Thyroid gland (tissue), 4 donors: ENCODE measurements at regions not wholly inside any gene's neighbourhood (a gene's known extent, or its start where the extent isn't known, plus 50 kb on each side); places are given as distances from the start of the nearest gene placed in this dataset.

Source experiments
- DNase-seq, 2 donors: peaks; one replicate each; pipeline ENCODE4 v3.0.0-alpha.2; 2019
- H3K27ac ChIP-seq, 3 donors: fragments of 200-600 bp; sonication (generic); 1 replicate in 2 of 3; 2 replicates in 1 of 3; pipeline ENCODE4 v1.5.1; 2016 to 2019; ENCODE audit warnings: mild to moderate bottlenecking in 1 of 3, moderate library complexity in 1 of 3
- H3K27me3 ChIP-seq: fragments of 200-600 bp; sonication (generic); one replicate; pipeline ENCODE4 v1.5.1; 2019
- H3K36me3 ChIP-seq, 2 donors: fragments of 200-600 bp; sonication (generic); one replicate each; pipeline ENCODE4 v1.5.1; 2016 to 2019
- H3K4me1 ChIP-seq, 2 donors: fragments of 200-600 bp; sonication (generic); one replicate each; pipeline ENCODE4 v1.5.1; 2017 to 2019
- H3K4me3 ChIP-seq, 3 donors: fragments of 200-600 bp; sonication (generic); replicated peaks in 1 of 3; 1 replicate in 2 of 3; 2 replicates in 1 of 3; pipeline ENCODE4 v1.5.1; 2016; ENCODE audit warnings: mild to moderate bottlenecking in 1 of 3
- H3K9me3 ChIP-seq: fragments of 200-600 bp; sonication (generic); one replicate; pipeline ENCODE4 v1.5.1; 2017
- CTCF ChIP-seq, 6 experiments: fragments of 200-600 bp in 3 of 6; fragments of 450-650 bp in 3 of 6; sonication (generic) in 3 of 6; IDR thresholded peaks; one replicate each; pipeline ENCODE4 v1.5.1; 2016 to 2019; ENCODE audit warnings: antibody characterized with exemption in 6 of 6, mild to moderate bottlenecking in 2 of 6, inconsistent platforms in 1 of 6, moderate library complexity in 1 of 6
- POLR2A ChIP-seq, 2 donors: fragments of 450-650 bp; IDR thresholded peaks; one replicate each; pipeline ENCODE4 v1.6.1; 2017; ENCODE audit warnings: antibody characterized with exemption in 2 of 2, mild to moderate bottlenecking in 2 of 2, moderate library complexity in 1 of 2
- WGBS, 2 donors: methylation state at CpG; one replicate each; pipeline ENCODE4 v1.1.5; 2017; 5-methylcytosine and 5-hydroxymethylcytosine counted together
- intact Hi-C: fragments of 100-400 bp; cut with DNase I; formaldehyde crosslinking; loops from one replicate; pipeline ENCODE4 v1.15.1; 2023

- DNase-seq: no peak
- Histone ChIP-seq H3K4me1 (peaks cover 74 to 78% of the 10 kb centered on the region in 2 donors), H3K9me3 (no peaks in the 10 kb centered on the region), H3K27me3 (no peaks in the 10 kb centered on the region), H3K4me3 (no peak overlapping the region), H3K27ac (peak overlapping the region; percentile 61 to 78 (median 67)), H3K36me3 (no peaks in the 10 kb centered on the region)
- intact Hi-C loops: no loop called here
- WGBS, 2 donors: 59 to 63% methylated on average over 3 of the region's 3 CpGs
- TF ChIP-seq POLR2A (IDR thresholded peaks at IDR 0.05) (no peak), CTCF (IDR thresholded peaks at IDR 0.05) (no peak)
These were observed 117.8 kb downstream of the UCHL1 start for GRCh38 chr4:41374490-41374889.

GRCh38 chr4:41375561-41375960 is 118.8 kb downstream of the UCHL1 start:
- no peaks in the 10 kb centered on the region for H3K27me3 ChIP-seq
- intact Hi-C loops: no loop called here
- 34 to 43% methylated on average over 7 of the region's 7 CpGs for WGBS, 2 donors
- H3K4me3 ChIP-seq: no peak overlapping the region
- peak; percentile 95 for DNase-seq
- peaks cover 71 to 78% of the 10 kb centered on the region in 2 donors for H3K4me1 ChIP-seq
- no peak for TF ChIP-seq CTCF (IDR thresholded peaks at IDR 0.05)
- TF ChIP-seq POLR2A (IDR thresholded peaks at IDR 0.05): peak in 1 of 2 donors; percentile 39
- H3K27ac ChIP-seq: peak overlapping the region; percentile 61 to 78 (median 67)
- no peaks in the 10 kb centered on the region for H3K9me3 ChIP-seq
- H3K36me3 ChIP-seq: no peaks in the 10 kb centered on the region

- Histone ChIP-seq H3K4me1 (peaks cover 69 to 77% of the 10 kb centered on the region in 2 donors), H3K27ac (peak overlapping the region; percentile 43 to 67 (median 54)), H3K36me3 (no peaks in the 10 kb centered on the region), H3K4me3 (no peak overlapping the region), H3K27me3 (no peaks in the 10 kb centered on the region), H3K9me3 (no peaks in the 10 kb centered on the region)
- no peak for DNase-seq
- 50 to 76% methylated on average over 3 of the region's 3 CpGs for WGBS, 2 donors
- TF ChIP-seq POLR2A (IDR thresholded peaks at IDR 0.05) (no peak), CTCF (IDR thresholded peaks at IDR 0.05) (no peak)
- intact Hi-C loops: no loop called here
These were observed 120.5 kb downstream of the UCHL1 start for GRCh38 chr4:41377196-41377595.

- no peaks in the 10 kb centered on the region for H3K36me3 ChIP-seq
- intact Hi-C loops: no loop called here
- no peak for DNase-seq
- WGBS, 2 donors: 95 to 96% methylated on average over 1 of the region's 1 CpG
- H3K4me1 ChIP-seq: peaks cover 50 to 65% of the 10 kb centered on the region in 2 donors
- H3K27me3 ChIP-seq: no peaks in the 10 kb centered on the region
- no peak overlapping the region for H3K4me3 ChIP-seq
- TF ChIP-seq CTCF (IDR thresholded peaks at IDR 0.05) (no peak), POLR2A (IDR thresholded peaks at IDR 0.05) (no peak)
- no peaks in the 10 kb centered on the region for H3K9me3 ChIP-seq
- H3K27ac ChIP-seq: no peak overlapping the region
These were observed 122.5 kb downstream of the UCHL1 start for GRCh38 chr4:41379230-41379629.

GRCh38 chr4:41380511-41381157 is 123.9 kb downstream of the UCHL1 start:
- H3K9me3 ChIP-seq: no peaks in the 10 kb centered on the region

More at GRCh38 chr4:41380511-41381157, 123.9 kb downstream of the UCHL1 start:
- H3K27me3 ChIP-seq: no peaks in the 10 kb centered on the region
- no peak overlapping the region for H3K4me3 ChIP-seq
- WGBS, 2 donors: 72 to 85% methylated on average over 1 of the region's 1 CpG
- no peak for TF ChIP-seq POLR2A (IDR thresholded peaks at IDR 0.05)
- TF ChIP-seq CTCF (IDR thresholded peaks at IDR 0.05): no peak
- H3K36me3 ChIP-seq: no peaks in the 10 kb centered on the region
- DNase-seq: no peak
- no peak overlapping the region for H3K27ac ChIP-seq
- intact Hi-C loops: no loop called here
- H3K4me1 ChIP-seq: peaks cover 57 to 66% of the 10 kb centered on the region in 2 donors
